HUES64 (cell line): ENCODE measurements at regions not wholly inside any gene's neighbourhood (a gene's known extent, or its start where the extent isn't known, plus 50 kb on each side); places are given as distances from the start of the nearest gene placed in this dataset.

Experiments used
- H3K27ac ChIP-seq: 2 replicates; pipeline ENCODE4 v1.7.0; 2013; ENCODE audit warnings: low read depth, low read length, inconsistent platforms
- H3K27me3 ChIP-seq: 2 replicates; pipeline ENCODE4 v1.6.1; 2013; ENCODE audit warnings: mild to moderate bottlenecking, low read length; ENCODE audit not compliant: insufficient read depth
- H3K36me3 ChIP-seq: 2 replicates; pipeline ENCODE4 v1.6.1; 2013; ENCODE audit warnings: mild to moderate bottlenecking, low read length; ENCODE audit not compliant: insufficient read depth
- H3K4me1 ChIP-seq: 2 replicates; pipeline ENCODE4 v1.6.1; 2013; ENCODE audit warnings: mild to moderate bottlenecking, low read length, moderate library complexity; ENCODE audit not compliant: insufficient read depth
- H3K4me3 ChIP-seq: 2 replicates; pipeline ENCODE4 v1.5.1; 2013; ENCODE audit warnings: mild to moderate bottlenecking, low read length, moderate library complexity
- H3K9ac ChIP-seq: 2 replicates; pipeline ENCODE4 v1.6.1; 2013; ENCODE audit warnings: mild to moderate bottlenecking, low read depth, low read length
- H3K9me3 ChIP-seq: 2 replicates; pipeline ENCODE4 v1.6.1; 2013; ENCODE audit warnings: low read depth, low read length; ENCODE audit not compliant: insufficient read depth
- WGBS: fragments of 150-250, 120-280 bp; methylation state at CpG from one replicate; pipeline ENCODE4 v1.1.7; 2013; ENCODE audit warnings: missing lambda C conversion rate; 5-methylcytosine and 5-hydroxymethylcytosine counted together

DNA sequence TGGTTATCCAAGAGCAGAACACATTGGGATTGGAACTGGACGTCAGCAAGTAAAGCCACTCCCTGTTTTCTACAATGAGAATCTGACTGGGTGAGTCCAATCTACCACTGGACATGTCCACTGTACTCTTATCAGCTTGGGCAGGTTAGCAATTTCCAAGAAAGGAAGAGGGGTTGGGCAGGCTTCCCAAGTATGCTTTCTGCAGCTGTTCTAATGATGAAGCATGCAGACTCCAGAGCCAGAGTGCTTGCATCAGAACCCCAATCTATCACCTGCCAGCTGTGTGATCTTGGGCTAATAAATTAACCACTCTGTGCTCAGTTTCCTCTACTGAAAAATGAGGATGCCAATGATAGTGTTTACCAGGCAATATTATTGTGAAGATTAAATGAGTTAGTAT lies 92.0 kb downstream of the EMP1 start:
- WGBS = 91% methylated on average over 1 of the region's 1 CpG
- H3K27me3 ChIP-seq = no peaks in the 10 kb centered on the region
- H3K4me1 ChIP-seq = no peaks in the 10 kb centered on the region
- H3K4me3 ChIP-seq = no peak overlapping the region
- H3K27ac ChIP-seq = no peak overlapping the region
- no peak overlapping the region for H3K9ac ChIP-seq
- no peaks in the 10 kb centered on the region for H3K36me3 ChIP-seq
- H3K9me3 ChIP-seq = no peaks in the 10 kb centered on the region

DNA sequence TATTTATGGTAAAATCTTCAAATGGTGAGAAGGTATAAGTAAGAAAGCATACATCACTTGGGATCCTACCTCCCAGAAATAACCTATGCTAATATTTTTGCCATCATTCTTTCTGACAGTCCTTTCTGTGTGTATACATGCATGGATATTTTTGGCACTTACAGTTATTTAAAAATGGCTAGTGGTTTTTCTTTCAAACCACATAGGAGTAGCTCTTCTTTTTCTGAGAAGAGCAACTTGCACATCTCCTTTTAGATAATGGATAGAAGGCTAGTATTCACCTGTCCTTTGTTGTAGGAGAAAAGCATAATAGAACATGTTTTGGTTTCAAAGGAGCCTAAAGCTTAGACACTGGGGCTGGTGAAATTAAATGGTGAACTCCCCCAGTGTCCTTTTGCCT lies 87.3 kb downstream of the EMP1 start:
- H3K4me3 ChIP-seq = no peak overlapping the region
- no peak overlapping the region for H3K9ac ChIP-seq
- no peaks in the 10 kb centered on the region for H3K4me1 ChIP-seq
- H3K27ac ChIP-seq = no peak overlapping the region
- no peaks in the 10 kb centered on the region for H3K9me3 ChIP-seq
- H3K27me3 ChIP-seq = peaks cover 3% of the 10 kb centered on the region; the same call in 1 of the 2 replicates
- no peaks in the 10 kb centered on the region for H3K36me3 ChIP-seq

DNA sequence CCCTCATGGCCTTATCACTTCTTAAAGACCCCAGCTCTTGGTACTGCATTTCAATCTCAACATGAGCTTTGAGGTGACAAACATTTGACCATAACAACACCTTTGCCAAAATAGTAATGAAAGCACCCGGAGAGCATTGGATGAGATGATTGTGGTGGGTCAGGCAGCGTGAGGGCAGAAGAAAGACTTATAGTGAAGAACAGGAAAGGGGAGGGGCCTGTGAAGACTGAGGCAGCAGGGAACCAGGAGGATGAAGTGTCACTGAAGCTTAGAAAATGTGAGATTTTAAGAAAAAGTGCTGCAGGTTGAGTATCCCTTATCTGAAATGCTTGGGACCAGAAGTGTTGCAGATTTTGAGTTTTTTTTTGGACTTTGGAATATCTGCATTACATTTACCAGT lies 86.3 kb downstream of the EMP1 start:
- Histone ChIP-seq H3K9ac (no peak overlapping the region), H3K4me3 (no peak overlapping the region), H3K27ac (no peak overlapping the region), H3K36me3 (no peaks in the 10 kb centered on the region), H3K9me3 (no peaks in the 10 kb centered on the region), H3K27me3 (peaks cover 10% of the 10 kb centered on the region), H3K4me1 (0 out of 2 replicates have a peak, but pooled peaks cover 2% of the 10 kb centered on the region)
- WGBS = 59% methylated on average over 2 of the region's 2 CpGs

DNA sequence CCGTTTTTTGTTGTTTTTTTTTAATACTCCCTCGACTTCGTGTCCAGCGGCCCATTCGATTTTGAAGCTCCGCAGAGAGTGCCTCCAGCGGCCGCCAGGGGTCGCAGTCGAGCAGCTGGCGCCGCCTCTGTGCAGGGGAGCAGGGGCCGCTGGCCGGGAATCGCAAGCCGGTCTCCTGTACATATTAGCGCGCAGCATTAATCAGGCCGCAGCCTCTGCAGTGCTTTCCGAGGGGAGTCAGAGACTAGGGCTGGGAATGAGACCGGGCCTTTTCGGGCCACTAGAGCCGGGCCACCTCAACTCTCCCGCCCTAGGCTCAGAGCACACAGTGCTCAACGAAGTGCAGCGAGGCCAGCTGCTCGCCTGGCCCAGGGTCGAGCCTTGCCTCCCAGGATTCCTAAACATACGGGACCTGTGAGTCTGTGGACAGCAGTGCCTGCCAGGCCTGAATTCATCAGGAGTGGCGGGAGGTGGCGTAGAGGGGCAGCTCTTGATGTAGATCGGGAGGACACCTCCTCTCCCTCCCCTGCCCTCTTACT lies 81.8 kb downstream of the EMP1 start:
- Histone ChIP-seq H3K27ac (no peak overlapping the region), H3K9ac (peak overlapping the region; percentile 54; the same call in 1 of the 2 replicates), H3K4me1 (peaks cover 7% of the 10 kb centered on the region; the same call in 1 of the 2 replicates), H3K4me3 (peak overlapping the region; percentile 30), H3K27me3 (peaks cover 10% of the 10 kb centered on the region), H3K9me3 (no peaks in the 10 kb centered on the region), H3K36me3 (no peaks in the 10 kb centered on the region)
- WGBS = 25% methylated on average over 32 of the region's 32 CpGs

DNA sequence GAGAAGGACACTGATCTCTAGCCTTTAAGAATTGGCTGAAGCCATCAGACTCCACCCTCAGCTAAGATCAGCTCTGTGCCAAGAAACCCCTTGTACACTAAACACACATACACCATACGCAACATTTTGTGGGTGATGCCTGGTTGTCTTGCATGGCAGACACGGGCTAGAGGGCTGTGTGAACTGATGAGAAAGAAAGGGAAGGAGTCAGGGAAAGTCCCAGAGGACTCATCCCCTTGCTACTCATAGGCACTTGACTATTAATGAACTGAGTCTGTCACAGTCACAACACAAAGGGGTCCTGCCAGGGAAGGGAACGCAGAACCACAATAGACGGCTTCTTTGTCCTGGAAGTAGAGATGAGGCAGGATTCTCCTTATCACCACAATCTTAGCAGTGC lies 80.8 kb downstream of the EMP1 start:
- Histone ChIP-seq H3K9ac (no peak overlapping the region), H3K4me1 (peaks cover 7% of the 10 kb centered on the region; the same call in 1 of the 2 replicates), H3K4me3 (no peak overlapping the region), H3K27me3 (peaks cover 10% of the 10 kb centered on the region), H3K9me3 (no peaks in the 10 kb centered on the region), H3K27ac (no peak overlapping the region), H3K36me3 (no peaks in the 10 kb centered on the region)
- 100% methylated on average over 1 of the region's 4 CpGs for WGBS

DNA sequence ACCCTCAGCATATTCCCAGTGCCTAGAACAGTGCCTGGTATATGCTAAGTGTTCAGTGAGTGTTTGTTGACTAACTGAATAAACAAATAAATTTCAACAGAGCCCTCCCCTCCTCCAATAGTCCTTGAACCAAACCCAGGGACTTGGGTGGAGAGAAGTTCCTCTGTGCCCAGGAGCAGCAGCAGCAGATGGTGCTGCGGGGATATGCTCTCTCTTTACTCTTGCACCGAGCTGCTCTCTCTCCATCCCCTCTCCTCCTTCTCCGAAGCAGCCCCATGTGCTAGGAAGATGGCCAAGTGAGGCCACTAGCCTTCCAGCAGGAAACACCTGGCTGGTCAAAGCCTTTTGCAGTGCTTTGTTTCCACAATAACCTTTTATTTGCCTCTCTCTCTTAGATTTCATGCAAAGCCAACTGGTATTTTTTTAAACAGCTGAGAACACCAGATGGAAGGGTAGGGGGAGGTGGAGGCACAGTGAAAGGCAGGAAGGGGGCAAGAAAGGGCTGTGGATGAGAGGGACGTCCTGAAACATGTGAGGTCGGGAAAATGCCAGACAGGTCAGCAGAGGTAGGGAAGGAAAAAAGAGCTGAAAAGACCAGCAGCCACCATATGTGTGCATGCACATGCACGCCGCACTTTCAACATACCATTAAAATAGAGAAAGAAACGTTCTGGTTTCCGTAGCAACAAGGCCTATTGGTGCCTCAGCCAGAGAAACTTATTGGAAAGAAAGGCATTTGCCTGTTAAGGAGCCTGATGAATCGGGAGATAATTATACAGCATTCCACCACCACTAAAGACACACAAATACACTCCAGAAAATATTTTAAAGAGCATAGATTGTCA lies 78.9 kb downstream of the EMP1 start:
- Histone ChIP-seq H3K4me3 (no peak overlapping the region), H3K36me3 (no peaks in the 10 kb centered on the region), H3K27me3 (peaks cover 10% of the 10 kb centered on the region), H3K4me1 (peaks cover 7% of the 10 kb centered on the region; the same call in 1 of the 2 replicates), H3K27ac (no peak overlapping the region), H3K9me3 (no peaks in the 10 kb centered on the region), H3K9ac (no peak overlapping the region)
- 83% methylated on average over 9 of the region's 10 CpGs for WGBS

- Histone ChIP-seq H3K27me3 (peaks cover 6% of the 10 kb centered on the region), H3K4me1 (peaks cover 7% of the 10 kb centered on the region; the same call in 1 of the 2 replicates), H3K36me3 (no peaks in the 10 kb centered on the region), H3K4me3 (no peak overlapping the region), H3K27ac (no peak overlapping the region), H3K9me3 (no peaks in the 10 kb centered on the region), H3K9ac (no peak overlapping the region)
- WGBS = 88% methylated on average over 12 of the region's 12 CpGs
Observed at GRCh38 chr12:13273850-13274249, 77.3 kb downstream of the EMP1 start.

GRCh38 chr12:13273097-13273496 lies 76.6 kb downstream of the EMP1 start:
- no peak overlapping the region for H3K4me3 ChIP-seq
- H3K9me3 ChIP-seq = no peaks in the 10 kb centered on the region
- no peak overlapping the region for H3K9ac ChIP-seq
- 85% methylated on average over 6 of the region's 6 CpGs for WGBS
- H3K4me1 ChIP-seq = peaks cover 7% of the 10 kb centered on the region; the same call in 1 of the 2 replicates
- H3K27ac ChIP-seq = no peak overlapping the region
- no peaks in the 10 kb centered on the region for H3K36me3 ChIP-seq
- H3K27me3 ChIP-seq = no peaks in the 10 kb centered on the region

DNA sequence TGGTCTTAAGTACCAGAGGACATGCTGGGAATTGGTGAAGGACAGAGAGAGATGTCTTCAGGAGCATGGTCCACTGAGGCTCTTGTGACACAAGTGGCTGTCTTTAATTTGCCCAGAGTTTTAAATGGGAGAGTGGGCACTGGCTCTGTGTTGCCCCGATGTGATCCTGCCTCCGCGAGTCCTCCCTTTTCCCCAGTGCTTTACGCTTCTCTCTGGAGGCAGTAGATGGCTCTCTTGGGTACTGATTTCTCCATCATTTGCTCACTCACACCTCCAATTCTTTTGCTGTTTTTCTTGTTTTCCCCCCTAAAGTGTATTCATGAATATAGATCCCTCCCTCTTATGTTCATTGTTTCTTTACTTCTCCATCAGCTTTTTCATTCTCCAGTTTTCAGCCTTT lies 74.3 kb downstream of the EMP1 start:
- Histone ChIP-seq H3K9me3 (no peaks in the 10 kb centered on the region), H3K4me3 (no peak overlapping the region), H3K4me1 (0 out of 2 replicates have a peak, but pooled peaks cover 1% of the 10 kb centered on the region), H3K27ac (no peak overlapping the region), H3K36me3 (no peaks in the 10 kb centered on the region), H3K27me3 (no peaks in the 10 kb centered on the region), H3K9ac (no peak overlapping the region)
- WGBS = 91% methylated on average over 4 of the region's 4 CpGs
